ENCODE measurements at regions not wholly inside any gene's neighbourhood (a gene's known extent, or its start where the extent isn't known, plus 50 kb on each side); places are given as distances from the start of the nearest gene placed in this dataset.

- TF ChIP-seq CTCF (IDR thresholded peaks at IDR 0.05), result no peak
- no peak for DNase-seq
- no peak overlapping the region for H3K27ac Mint-ChIP-seq
- H3K27me3 Mint-ChIP-seq (ENCODE audit: low read depth, poor library complexity), result peaks cover 4% of the 10 kb centered on the region
- no peaks in the 10 kb centered on the region for H3K4me1 Mint-ChIP-seq
- peaks cover 18% of the 10 kb centered on the region for H3K36me3 Mint-ChIP-seq (ENCODE audit: low read depth)
- no peak overlapping the region for H3K4me3 Mint-ChIP-seq
- peaks cover 32% of the 10 kb centered on the region for H3K9me3 Mint-ChIP-seq
Measured at GRCh38 chr2:133651861-133652260, 83.6 kb upstream of the NCKAP5 start.

- peaks cover 32% of the 10 kb centered on the region for H3K9me3 Mint-ChIP-seq
- no peak overlapping the region for H3K4me3 Mint-ChIP-seq
- H3K27me3 Mint-ChIP-seq (ENCODE audit: low read depth, poor library complexity), result peaks cover 2% of the 10 kb centered on the region
- no peaks in the 10 kb centered on the region for H3K4me1 Mint-ChIP-seq
- DNase-seq, result no peak
- no peak overlapping the region for H3K27ac Mint-ChIP-seq
- no peak for TF ChIP-seq CTCF (IDR thresholded peaks at IDR 0.05)
- H3K36me3 Mint-ChIP-seq (ENCODE audit: low read depth), result peaks cover 18% of the 10 kb centered on the region
Measured at GRCh38 chr2:133652398-133652797, 84.1 kb upstream of the NCKAP5 start.

- no peak for DNase-seq
- Mint-ChIP-seq H3K27ac (no peak overlapping the region), H3K4me1 (no peaks in the 10 kb centered on the region), H3K36me3 (ENCODE audit: low read depth) (peaks cover 18% of the 10 kb centered on the region), H3K9me3 (peaks cover 32% of the 10 kb centered on the region), H3K4me3 (no peak overlapping the region), H3K27me3 (ENCODE audit: low read depth, poor library complexity) (no peaks in the 10 kb centered on the region)
- TF ChIP-seq CTCF (IDR thresholded peaks at IDR 0.05), result no peak
Measured at GRCh38 chr2:133653056-133653455, 84.8 kb upstream of the NCKAP5 start.

GRCh38 chr2:133654949-133655348 lies 86.7 kb upstream of the NCKAP5 start:
- Mint-ChIP-seq H3K9me3 (peaks cover 15% of the 10 kb centered on the region), H3K27ac (no peak overlapping the region), H3K4me1 (no peaks in the 10 kb centered on the region), H3K4me3 (no peak overlapping the region), H3K27me3 (ENCODE audit: low read depth, poor library complexity) (no peaks in the 10 kb centered on the region), H3K36me3 (ENCODE audit: low read depth) (peaks cover 9% of the 10 kb centered on the region)
- no peak for DNase-seq
- no peak for TF ChIP-seq CTCF (IDR thresholded peaks at IDR 0.05)

- peaks cover 8% of the 10 kb centered on the region for H3K9me3 Mint-ChIP-seq
- H3K4me3 Mint-ChIP-seq, result no peak overlapping the region
- no peak overlapping the region for H3K27ac Mint-ChIP-seq
- TF ChIP-seq CTCF (IDR thresholded peaks at IDR 0.05), result no peak
- peaks cover 12% of the 10 kb centered on the region for H3K36me3 Mint-ChIP-seq (ENCODE audit: low read depth)
- H3K27me3 Mint-ChIP-seq (ENCODE audit: low read depth, poor library complexity), result no peaks in the 10 kb centered on the region
- H3K4me1 Mint-ChIP-seq, result no peaks in the 10 kb centered on the region
- no peak for DNase-seq
Measured at GRCh38 chr2:133655610-133656009, 87.3 kb upstream of the NCKAP5 start.

GRCh38 chr2:133657591-133657990 lies 89.3 kb upstream of the NCKAP5 start:
- DNase-seq, result no peak
- peaks cover 10% of the 10 kb centered on the region for H3K4me1 Mint-ChIP-seq
- no peak overlapping the region for H3K4me3 Mint-ChIP-seq
- TF ChIP-seq CTCF (IDR thresholded peaks at IDR 0.05), result no peak
- peaks cover 5% of the 10 kb centered on the region for H3K36me3 Mint-ChIP-seq (ENCODE audit: low read depth)
- no peaks in the 10 kb centered on the region for H3K9me3 Mint-ChIP-seq
- H3K27ac Mint-ChIP-seq, result no peak overlapping the region
- no peaks in the 10 kb centered on the region for H3K27me3 Mint-ChIP-seq (ENCODE audit: low read depth, poor library complexity)
